Activated T-cell treated with anti-CD3 and anti-CD28 coated beads, Interleukin-2, amount 50 U/mL, for 4 hours (primary cell): ENCODE measurements at regions not wholly inside any gene's neighbourhood (a gene's known extent, or its start where the extent isn't known, plus 50 kb on each side); places are given as distances from the start of the nearest gene placed in this dataset.

Experiments
- ATAC-seq, 2 donors: fragments of 200-7000 bp; cut with Tn5 transposase; one replicate each; pipeline ENCODE4 v1.10.0; 2021
- DNase-seq: peaks from one replicate; pipeline ENCODE4 v3.0.0-alpha.2; 2020
- H3K27me3 Mint-ChIP-seq: one replicate; pipeline ENCODE4 v1.8.0; 2021; ENCODE audit warnings: low read depth, mixed read lengths
- H3K36me3 Mint-ChIP-seq: one replicate; pipeline ENCODE4 v1.8.0; 2022; ENCODE audit warnings: mixed read lengths; ENCODE audit not compliant: insufficient read depth
- H3K4me1 Mint-ChIP-seq: one replicate; pipeline ENCODE4 v1.8.0; 2021; ENCODE audit warnings: low read depth, mixed read lengths
- H3K4me3 Mint-ChIP-seq: one replicate; pipeline ENCODE4 v1.8.0; 2021; ENCODE audit warnings: mild to moderate bottlenecking, moderate library complexity, mixed read lengths
- H3K9me3 Mint-ChIP-seq: one replicate; pipeline ENCODE4 v1.8.0; 2021; ENCODE audit warnings: mixed read lengths

GRCh38 chr15:95866711-95867440, 463.6 kb upstream of the NR2F2 start:
- DNase-seq (no peak), ATAC-seq (no peak)
- Mint-ChIP-seq H3K4me1 (peaks cover 28% of the 10 kb centered on the region), H3K4me3 (no peak overlapping the region), H3K36me3 (no peaks in the 10 kb centered on the region), H3K27me3 (no peaks in the 10 kb centered on the region), H3K9me3 (no peaks in the 10 kb centered on the region)

GRCh38 chr15:95868450-95868849, 462.1 kb upstream of the NR2F2 start:
- DNase-seq (no peak), ATAC-seq (no peak)
- H3K4me1 Mint-ChIP-seq = peaks cover 28% of the 10 kb centered on the region
- no peak overlapping the region for H3K4me3 Mint-ChIP-seq
- H3K27me3 Mint-ChIP-seq = no peaks in the 10 kb centered on the region
- H3K9me3 Mint-ChIP-seq = no peaks in the 10 kb centered on the region
- no peaks in the 10 kb centered on the region for H3K36me3 Mint-ChIP-seq

GRCh38 chr15:95868970-95869369, 461.5 kb upstream of the NR2F2 start:
- H3K36me3 Mint-ChIP-seq = no peaks in the 10 kb centered on the region
- peaks cover 28% of the 10 kb centered on the region for H3K4me1 Mint-ChIP-seq
- no peak overlapping the region for H3K4me3 Mint-ChIP-seq
- ATAC-seq (no peak), DNase-seq (no peak)
- H3K27me3 Mint-ChIP-seq = no peaks in the 10 kb centered on the region
- no peaks in the 10 kb centered on the region for H3K9me3 Mint-ChIP-seq

GRCh38 chr15:95869920-95870319, 460.6 kb upstream of the NR2F2 start:
- Mint-ChIP-seq H3K27me3 (no peaks in the 10 kb centered on the region), H3K4me1 (peaks cover 28% of the 10 kb centered on the region), H3K4me3 (peak overlapping the region; percentile 9), H3K9me3 (no peaks in the 10 kb centered on the region), H3K36me3 (no peaks in the 10 kb centered on the region)
- no peak for DNase-seq
- ATAC-seq = no peak

- H3K9me3 Mint-ChIP-seq = no peaks in the 10 kb centered on the region
- DNase-seq (no peak), ATAC-seq (no peak)
- no peaks in the 10 kb centered on the region for H3K27me3 Mint-ChIP-seq
- no peaks in the 10 kb centered on the region for H3K36me3 Mint-ChIP-seq
- no peak overlapping the region for H3K4me3 Mint-ChIP-seq
- H3K4me1 Mint-ChIP-seq = peaks cover 41% of the 10 kb centered on the region
Measured at GRCh38 chr15:95872366-95872771, 458.1 kb upstream of the NR2F2 start.

- ATAC-seq (no peak), DNase-seq (no peak)
- Mint-ChIP-seq H3K4me3 (no peak overlapping the region), H3K4me1 (peaks cover 41% of the 10 kb centered on the region), H3K36me3 (no peaks in the 10 kb centered on the region), H3K27me3 (no peaks in the 10 kb centered on the region), H3K9me3 (no peaks in the 10 kb centered on the region)
Measured at GRCh38 chr15:95874637-95875036, 455.9 kb upstream of the NR2F2 start.

- Mint-ChIP-seq H3K36me3 (no peaks in the 10 kb centered on the region), H3K9me3 (no peaks in the 10 kb centered on the region), H3K27me3 (no peaks in the 10 kb centered on the region), H3K4me3 (no peak overlapping the region), H3K4me1 (peaks cover 41% of the 10 kb centered on the region)
- DNase-seq (no peak), ATAC-seq (no peak)
Measured at GRCh38 chr15:95875121-95875643, 455.3 kb upstream of the NR2F2 start.

- Mint-ChIP-seq H3K36me3 (no peaks in the 10 kb centered on the region), H3K27me3 (no peaks in the 10 kb centered on the region)
- no peak for DNase-seq
Measured at GRCh38 chr15:95880031-95880570, 450.4 kb upstream of the NR2F2 start.

GRCh38 chr15:95880630-95881029, 449.9 kb upstream of the NR2F2 start:
- H3K4me3 Mint-ChIP-seq = no peak overlapping the region
- no peaks in the 10 kb centered on the region for H3K9me3 Mint-ChIP-seq
- no peaks in the 10 kb centered on the region for H3K27me3 Mint-ChIP-seq
- H3K36me3 Mint-ChIP-seq = no peaks in the 10 kb centered on the region
- peaks cover 27% of the 10 kb centered on the region for H3K4me1 Mint-ChIP-seq
- DNase-seq (no peak), ATAC-seq (no peak)

More at GRCh38 chr15:95880031-95880570, 450.4 kb upstream of the NR2F2 start:
- ATAC-seq = no peak
- peaks cover 32% of the 10 kb centered on the region for H3K4me1 Mint-ChIP-seq
- no peaks in the 10 kb centered on the region for H3K9me3 Mint-ChIP-seq
- peak overlapping the region; percentile 82 for H3K4me3 Mint-ChIP-seq

GRCh38 chr15:95883064-95883463, 447.4 kb upstream of the NR2F2 start:
- DNase-seq (no peak), ATAC-seq (no peak)
- no peaks in the 10 kb centered on the region for H3K27me3 Mint-ChIP-seq
- H3K9me3 Mint-ChIP-seq = no peaks in the 10 kb centered on the region
- H3K4me3 Mint-ChIP-seq = no peak overlapping the region
- peaks cover 20% of the 10 kb centered on the region for H3K4me1 Mint-ChIP-seq
- no peaks in the 10 kb centered on the region for H3K36me3 Mint-ChIP-seq

- no peak for DNase-seq
- no peaks in the 10 kb centered on the region for H3K36me3 Mint-ChIP-seq
- H3K4me3 Mint-ChIP-seq = no peak overlapping the region
- no peaks in the 10 kb centered on the region for H3K9me3 Mint-ChIP-seq
- no peaks in the 10 kb centered on the region for H3K27me3 Mint-ChIP-seq
- no peak for ATAC-seq
- H3K4me1 Mint-ChIP-seq = peaks cover 12% of the 10 kb centered on the region
Measured at GRCh38 chr15:95884276-95884675, 446.2 kb upstream of the NR2F2 start.

GRCh38 chr15:95887666-95888390, 442.7 kb upstream of the NR2F2 start:
- ATAC-seq = no peak
- no peaks in the 10 kb centered on the region for H3K27me3 Mint-ChIP-seq
- H3K4me3 Mint-ChIP-seq = no peak overlapping the region
- H3K36me3 Mint-ChIP-seq = no peaks in the 10 kb centered on the region
- DNase-seq = no peak
- H3K4me1 Mint-ChIP-seq = no peaks in the 10 kb centered on the region
- H3K9me3 Mint-ChIP-seq = no peaks in the 10 kb centered on the region

- H3K4me1 Mint-ChIP-seq = no peaks in the 10 kb centered on the region
- no peaks in the 10 kb centered on the region for H3K9me3 Mint-ChIP-seq
- ATAC-seq (no peak), DNase-seq (no peak)
- H3K4me3 Mint-ChIP-seq = no peak overlapping the region
- no peaks in the 10 kb centered on the region for H3K36me3 Mint-ChIP-seq
- no peaks in the 10 kb centered on the region for H3K27me3 Mint-ChIP-seq
Measured at GRCh38 chr15:95888762-95889161, 441.7 kb upstream of the NR2F2 start.

GRCh38 chr15:95894407-95894956, 436.0 kb upstream of the NR2F2 start:
- DNase-seq (no peak), ATAC-seq (no peak)
- Mint-ChIP-seq H3K4me1 (no peaks in the 10 kb centered on the region), H3K4me3 (no peak overlapping the region), H3K9me3 (no peaks in the 10 kb centered on the region), H3K36me3 (no peaks in the 10 kb centered on the region), H3K27me3 (no peaks in the 10 kb centered on the region)
